ENCODE measurements at regions not wholly inside any gene's neighbourhood (a gene's known extent, or its start where the extent isn't known, plus 50 kb on each side); places are given as distances from the start of the nearest gene placed in this dataset.
A peak's percentile ranks its signal among the peaks of the same experiment; 100 is the strongest.

- Histone ChIP-seq H3K4me3 (no peak overlapping the region), H3K27ac (no peak overlapping the region)
- DNase-seq (ENCODE audit: low spot score) = no peak
- TF ChIP-seq CTCF (IDR thresholded peaks at IDR 0.05) = no peak
Measured at GRCh38 chr2:133956434-133956935, 297.4 kb upstream of the MGAT5 start.

GRCh38 chr2:133957724-133958480 is 296.0 kb upstream of the MGAT5 start:
- no peak overlapping the region for H3K4me3 ChIP-seq

GRCh38 chr2:133959066-133959465 is 294.8 kb upstream of the MGAT5 start:
- DNase-seq (ENCODE audit: low spot score) = no peak
- Histone ChIP-seq H3K27ac (no peak overlapping the region), H3K4me3 (no peak overlapping the region)
- TF ChIP-seq CTCF (IDR thresholded peaks at IDR 0.05) = no peak

More at GRCh38 chr2:133957724-133958480, 296.0 kb upstream of the MGAT5 start:
- DNase-seq (ENCODE audit: low spot score) = no peak
- no peak overlapping the region for H3K27ac ChIP-seq
- no peak for TF ChIP-seq CTCF (IDR thresholded peaks at IDR 0.05)

GRCh38 chr2:133966720-133967304 is 287.1 kb upstream of the MGAT5 start:
- no peak overlapping the region for H3K4me3 ChIP-seq
- no peak for TF ChIP-seq CTCF (IDR thresholded peaks at IDR 0.05)
- no peak for DNase-seq (ENCODE audit: low spot score)
- H3K27ac ChIP-seq = no peak overlapping the region

GRCh38 chr2:133967326-133967725 is 286.5 kb upstream of the MGAT5 start:
- TF ChIP-seq CTCF (IDR thresholded peaks at IDR 0.05) = no peak
- no peak for DNase-seq (ENCODE audit: low spot score)
- Histone ChIP-seq H3K27ac (no peak overlapping the region), H3K4me3 (no peak overlapping the region)

- no peak overlapping the region for H3K4me3 ChIP-seq
- TF ChIP-seq CTCF (IDR thresholded peaks at IDR 0.05) = no peak
- DNase-seq (ENCODE audit: low spot score) = peak; percentile 55
- peak overlapping the region in 1 of 2 donors; percentile 22 for H3K27ac ChIP-seq
Measured at GRCh38 chr2:133968446-133968845, 285.4 kb upstream of the MGAT5 start.

GRCh38 chr2:133970641-133971040 is 283.2 kb upstream of the MGAT5 start:
- Histone ChIP-seq H3K27ac (no peak overlapping the region), H3K4me3 (no peak overlapping the region)
- DNase-seq (ENCODE audit: low spot score) = no peak
- no peak for TF ChIP-seq CTCF (IDR thresholded peaks at IDR 0.05)

Measured in coronary artery (tissue), 2 donors.